Gastroesophageal sphincter (tissue), 4 donors: ENCODE measurements at regions not wholly inside any gene's neighbourhood (a gene's known extent, or its start where the extent isn't known, plus 50 kb on each side); places are given as distances from the start of the nearest gene placed in this dataset.
"Not testable (repeated sequence)": the region's sequence is repeated elsewhere in the genome, so short reads cannot be mapped to it uniquely, and the experiment has no call there.

Experiments
- ATAC-seq: fragments of 150-250 bp; one replicate; pipeline ENCODE4 v1.9.1; 2016; ENCODE audit warnings: mild to moderate bottlenecking, moderate library complexity
- H3K27ac ChIP-seq, 4 donors: fragments of 200-600 bp; sonication (generic) in 3 of 4; 1 replicate in 3 of 4; 2 replicates in 1 of 4; pipeline ENCODE4 v1.5.1; 2016 to 2019
- H3K27me3 ChIP-seq: fragments of 200-600 bp; sonication (generic); one replicate; pipeline ENCODE4 v1.5.1; 2019
- H3K36me3 ChIP-seq, 2 donors: fragments of 200-600 bp; sonication (generic); one replicate each; pipeline ENCODE4 v1.5.1; 2019; ENCODE audit warnings: control low read depth in 1 of 2
- H3K4me1 ChIP-seq, 3 donors: fragments of 200-600 bp; sonication (generic); 1 replicate in 2 of 3; 2 replicates in 1 of 3; pipeline ENCODE4 v1.5.1; 2016 to 2019; ENCODE audit warnings: control low read depth in 2 of 3
- H3K4me3 ChIP-seq, 2 donors: fragments of 200-600 bp; sonication (generic); one replicate each; pipeline ENCODE4 v1.5.1; 2019; ENCODE audit warnings: mild to moderate bottlenecking in 1 of 2, moderate library complexity in 1 of 2
- H3K9me3 ChIP-seq, 3 donors: fragments of 200-600 bp; sonication (generic); one replicate each; pipeline ENCODE4 v1.5.1; 2017 to 2019; ENCODE audit warnings: control low read depth in 2 of 3
- EP300 ChIP-seq: sonication (generic); formaldehyde crosslinking; IDR thresholded peaks from one replicate; pipeline ENCODE4 v1.6.1; 2017; ENCODE audit warnings: antibody characterized with exemption, mild to moderate bottlenecking
- POLR2A ChIP-seq, 2 donors: fragments of 450-650 bp; IDR thresholded peaks; one replicate each; pipeline ENCODE4 v1.6.1; 2017; ENCODE audit warnings: antibody characterized with exemption in 2 of 2, mild to moderate bottlenecking in 2 of 2, moderate library complexity in 1 of 2
- POLR2AphosphoS5 ChIP-seq: sonication (generic); formaldehyde crosslinking; IDR thresholded peaks from one replicate; pipeline ENCODE4 v1.6.1; 2017; ENCODE audit warnings: antibody characterized with exemption
- WGBS, 2 donors: methylation state at CpG; one replicate each; pipeline ENCODE4 v1.1.5; 2018; ENCODE audit warnings: low coverage in 1 of 2; 5-methylcytosine and 5-hydroxymethylcytosine counted together
- TF ChIP-seq, protein P1 (sequence below), 4 experiments: fragments of 200-600 bp in 2 of 4; fragments of 450-650 bp in 2 of 4; sonication (generic) in 1 of 4; IDR thresholded peaks; one replicate each; pipeline ENCODE4 v1.5.1; 2017 to 2019; ENCODE audit warnings: antibody characterized with exemption in 4 of 4, mild to moderate bottlenecking in 2 of 4, moderate library complexity in 2 of 4

DNA sequence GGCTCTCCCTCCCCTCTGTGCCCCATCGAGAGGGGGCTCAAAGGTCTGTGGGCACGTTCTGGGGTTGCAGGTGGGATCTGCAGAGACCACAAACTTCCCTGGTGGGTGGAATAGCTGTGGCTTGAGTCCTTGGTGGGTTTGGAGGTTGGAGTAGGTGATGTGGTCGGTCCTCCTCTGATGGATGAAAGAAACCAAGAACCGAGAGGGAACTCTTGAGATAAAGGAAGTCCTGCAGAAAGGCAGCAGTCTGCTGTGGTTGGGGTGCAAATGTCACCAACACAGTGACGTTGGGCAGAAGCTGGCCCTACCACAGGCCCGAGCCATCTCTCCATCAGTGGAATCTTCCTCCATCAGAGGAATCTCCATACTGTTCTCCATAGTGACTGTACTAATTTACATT is 171.8 kb downstream of the FCRL5 start:
- Histone ChIP-seq H3K36me3 (no peaks in the 10 kb centered on the region), H3K9me3 (no peaks in the 10 kb centered on the region), H3K4me3 (no peak overlapping the region), H3K4me1 (no peaks in the 10 kb centered on the region), H3K27me3 (peaks cover 23% of the 10 kb centered on the region), H3K27ac (no peak overlapping the region)
- ATAC-seq, result no peak
- 52 to 80% methylated on average over 4 to 6 of the region's 6 CpGs for WGBS, 2 donors
- TF ChIP-seq POLR2A (IDR thresholded peaks at IDR 0.05) (no peak), EP300 (no peak), POLR2AphosphoS5 (no peak)
- TF ChIP-seq, protein P1, sequence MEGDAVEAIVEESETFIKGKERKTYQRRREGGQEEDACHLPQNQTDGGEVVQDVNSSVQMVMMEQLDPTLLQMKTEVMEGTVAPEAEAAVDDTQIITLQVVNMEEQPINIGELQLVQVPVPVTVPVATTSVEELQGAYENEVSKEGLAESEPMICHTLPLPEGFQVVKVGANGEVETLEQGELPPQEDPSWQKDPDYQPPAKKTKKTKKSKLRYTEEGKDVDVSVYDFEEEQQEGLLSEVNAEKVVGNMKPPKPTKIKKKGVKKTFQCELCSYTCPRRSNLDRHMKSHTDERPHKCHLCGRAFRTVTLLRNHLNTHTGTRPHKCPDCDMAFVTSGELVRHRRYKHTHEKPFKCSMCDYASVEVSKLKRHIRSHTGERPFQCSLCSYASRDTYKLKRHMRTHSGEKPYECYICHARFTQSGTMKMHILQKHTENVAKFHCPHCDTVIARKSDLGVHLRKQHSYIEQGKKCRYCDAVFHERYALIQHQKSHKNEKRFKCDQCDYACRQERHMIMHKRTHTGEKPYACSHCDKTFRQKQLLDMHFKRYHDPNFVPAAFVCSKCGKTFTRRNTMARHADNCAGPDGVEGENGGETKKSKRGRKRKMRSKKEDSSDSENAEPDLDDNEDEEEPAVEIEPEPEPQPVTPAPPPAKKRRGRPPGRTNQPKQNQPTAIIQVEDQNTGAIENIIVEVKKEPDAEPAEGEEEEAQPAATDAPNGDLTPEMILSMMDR (IDR thresholded peaks at IDR 0.05), result no peak

DNA sequence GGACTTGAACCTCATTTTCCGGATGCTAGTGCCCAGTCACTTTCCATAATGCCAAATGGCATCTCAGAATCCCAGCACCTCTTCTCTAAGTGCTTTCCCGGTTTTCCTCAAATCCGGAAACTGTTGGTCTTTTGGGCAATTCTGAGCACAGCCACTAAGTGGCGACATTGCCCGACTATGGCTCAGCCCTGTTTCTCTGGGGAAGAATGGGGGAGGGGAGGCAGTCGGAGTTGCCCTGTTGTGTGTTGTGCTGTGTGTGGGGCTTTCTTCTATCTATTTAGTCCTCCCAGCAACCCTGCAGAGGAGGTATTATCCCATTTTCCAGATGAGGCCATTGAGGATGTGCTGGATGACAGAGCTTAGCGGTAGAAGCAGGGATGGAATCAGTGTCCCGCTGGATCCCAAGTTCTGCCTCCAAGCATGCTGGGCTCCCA is 175.0 kb downstream of the FCRL5 start:
- H3K9me3 ChIP-seq, H3K27ac ChIP-seq, ATAC-seq, H3K4me1 ChIP-seq, H3K4me3 ChIP-seq, H3K36me3 ChIP-seq: not testable (repeated sequence)
- WGBS, 2 donors, result 0 to 40% methylated on average over 1 to 5 of the region's 8 CpGs
- TF ChIP-seq, protein P1 (IDR thresholded peaks at IDR 0.05), result peak in 1 of 4 experiments; percentile 43
- H3K27me3 ChIP-seq, result peaks cover 32% of the 10 kb centered on the region

DNA sequence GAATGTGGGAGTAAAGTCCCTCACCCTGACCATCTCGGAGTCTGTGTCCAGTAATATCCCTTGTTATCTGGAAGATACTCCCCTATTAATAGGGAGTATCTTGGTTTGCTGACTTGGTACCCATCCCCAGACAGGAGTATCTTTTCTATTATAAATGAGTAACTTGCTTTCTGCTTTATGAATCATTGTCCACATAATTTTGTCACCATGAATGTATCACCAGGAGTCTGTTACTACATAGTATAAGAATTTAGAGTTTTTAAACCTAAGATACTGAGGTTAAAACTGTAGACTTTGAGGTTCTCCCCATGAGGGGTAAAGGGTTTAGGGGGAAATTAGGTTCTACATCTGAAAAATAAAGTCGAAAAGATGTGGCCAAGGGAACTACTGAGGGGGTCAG is 175.6 kb downstream of the FCRL5 start:
- ATAC-seq, result no peak
- 75 to 95% methylated on average over 2 of the region's 2 CpGs for WGBS, 2 donors
- H3K36me3 ChIP-seq, result no peaks in the 10 kb centered on the region
- H3K27ac ChIP-seq, result no peak overlapping the region
- H3K27me3 ChIP-seq, result peaks cover 27% of the 10 kb centered on the region
- no peak overlapping the region for H3K4me3 ChIP-seq
- TF ChIP-seq EP300 (no peak), POLR2AphosphoS5 (no peak), POLR2A (IDR thresholded peaks at IDR 0.05) (no peak)
- TF ChIP-seq, protein P1 (IDR thresholded peaks at IDR 0.05), result no peak
- H3K9me3 ChIP-seq, result no peaks in the 10 kb centered on the region
- no peaks in the 10 kb centered on the region for H3K4me1 ChIP-seq

DNA sequence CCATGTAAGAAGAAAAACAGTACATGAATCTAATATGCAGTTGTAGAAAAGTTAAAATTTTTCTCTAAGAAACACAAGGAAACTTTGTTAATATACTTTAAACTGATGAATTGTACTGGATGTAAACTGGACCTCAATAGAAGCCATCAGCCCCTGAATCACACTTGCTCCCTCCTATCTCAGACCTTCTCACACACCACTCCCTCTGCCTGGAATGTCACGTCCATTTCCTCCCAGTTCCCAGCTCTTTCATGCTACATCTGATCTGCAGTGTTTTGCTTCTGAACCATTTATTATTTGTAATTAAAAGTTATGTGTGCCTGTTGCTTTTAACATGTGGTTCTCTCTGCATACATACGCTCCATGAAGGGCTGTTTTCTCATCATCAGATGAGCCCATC is 180.0 kb downstream of the FCRL5 start:
- H3K4me3 ChIP-seq, H3K4me1 ChIP-seq, ATAC-seq, H3K9me3 ChIP-seq, H3K27ac ChIP-seq, H3K36me3 ChIP-seq: not testable (repeated sequence)
- WGBS, 2 donors, result 83% methylated on average over 1 of the region's 2 CpGs; no CpG with 5 or more reads in 1 of the 2 donors
- H3K27me3 ChIP-seq, result peaks cover 23% of the 10 kb centered on the region

DNA sequence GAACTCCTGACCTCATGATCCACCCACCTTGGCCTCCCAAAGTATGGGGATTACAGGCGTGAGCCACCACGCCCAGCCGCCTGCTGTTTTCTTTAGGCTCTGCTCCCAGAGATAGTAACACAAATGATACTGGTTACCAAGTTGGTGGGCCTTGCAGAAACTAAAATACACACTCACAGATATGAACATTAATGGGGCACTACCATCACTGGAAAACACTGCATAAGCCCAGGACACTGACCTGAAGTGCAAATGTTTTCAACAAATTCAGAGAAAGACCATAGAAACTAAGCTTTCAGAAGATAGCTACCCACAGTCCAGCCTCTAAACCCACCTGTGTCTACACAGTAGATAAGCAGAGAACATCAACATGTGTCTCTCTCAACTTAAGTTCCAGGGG is 180.5 kb downstream of the FCRL5 start:
- no peak overlapping the region for H3K4me3 ChIP-seq
- H3K4me1 ChIP-seq, result no peaks in the 10 kb centered on the region
- no peak for ATAC-seq
- 95% methylated on average over 3 of the region's 3 CpGs; no CpG with 5 or more reads in 1 of the 2 donors for WGBS, 2 donors
- H3K27me3 ChIP-seq, result peaks cover 18% of the 10 kb centered on the region
- no peaks in the 10 kb centered on the region for H3K36me3 ChIP-seq
- TF ChIP-seq, protein P1 (IDR thresholded peaks at IDR 0.05), result no peak
- TF ChIP-seq EP300 (no peak), POLR2A (IDR thresholded peaks at IDR 0.05) (no peak), POLR2AphosphoS5 (no peak)
- no peaks in the 10 kb centered on the region for H3K9me3 ChIP-seq
- no peak overlapping the region for H3K27ac ChIP-seq

DNA sequence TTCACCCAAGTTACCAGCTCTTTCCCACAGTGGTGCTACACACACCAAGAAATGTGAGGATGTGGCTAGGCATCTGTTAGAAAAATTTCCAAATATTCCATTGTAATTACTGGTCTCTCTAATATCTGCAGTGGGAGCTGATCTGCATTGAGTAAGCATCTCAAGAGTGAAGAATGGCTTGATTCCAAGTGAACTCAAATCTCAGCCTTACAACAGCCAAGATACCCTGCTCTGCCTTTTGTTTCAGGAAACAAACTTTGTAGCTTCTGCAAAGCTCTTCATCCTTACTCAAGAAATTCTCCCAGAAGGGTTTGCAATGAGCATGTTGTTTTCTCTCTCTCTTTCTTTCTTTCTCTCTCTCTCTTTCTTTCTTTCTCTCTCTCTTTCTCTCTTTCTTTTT is 181.1 kb downstream of the FCRL5 start:
- no peak for ATAC-seq
- TF ChIP-seq POLR2A (IDR thresholded peaks at IDR 0.05) (no peak), EP300 (no peak), POLR2AphosphoS5 (no peak)
- TF ChIP-seq, protein P1 (IDR thresholded peaks at IDR 0.05), result no peak
- Histone ChIP-seq H3K4me3 (no peak overlapping the region), H3K27me3 (peaks cover 12% of the 10 kb centered on the region), H3K9me3 (no peaks in the 10 kb centered on the region), H3K36me3 (no peaks in the 10 kb centered on the region), H3K27ac (no peak overlapping the region), H3K4me1 (no peaks in the 10 kb centered on the region)
